ENCODE measurements at regions not wholly inside any gene's neighbourhood (a gene's known extent, or its start where the extent isn't known, plus 50 kb on each side); places are given as distances from the start of the nearest gene placed in this dataset.

- DNase-seq: no peak
- H3K9ac ChIP-seq (ENCODE audit: low read length): no peak overlapping the region
- H3K79me2 ChIP-seq (ENCODE audit: low read length): no peaks in the 10 kb centered on the region
- H3K9me2 ChIP-seq (replicated peaks; ENCODE audit: insufficient read depth, low read length): no peaks in the 10 kb centered on the region
- no peak for TF ChIP-seq EZH2 (optimal IDR thresholded peaks at IDR 0.05; ENCODE audit: low read depth, low read length)
- TF ChIP-seq, protein P1, sequence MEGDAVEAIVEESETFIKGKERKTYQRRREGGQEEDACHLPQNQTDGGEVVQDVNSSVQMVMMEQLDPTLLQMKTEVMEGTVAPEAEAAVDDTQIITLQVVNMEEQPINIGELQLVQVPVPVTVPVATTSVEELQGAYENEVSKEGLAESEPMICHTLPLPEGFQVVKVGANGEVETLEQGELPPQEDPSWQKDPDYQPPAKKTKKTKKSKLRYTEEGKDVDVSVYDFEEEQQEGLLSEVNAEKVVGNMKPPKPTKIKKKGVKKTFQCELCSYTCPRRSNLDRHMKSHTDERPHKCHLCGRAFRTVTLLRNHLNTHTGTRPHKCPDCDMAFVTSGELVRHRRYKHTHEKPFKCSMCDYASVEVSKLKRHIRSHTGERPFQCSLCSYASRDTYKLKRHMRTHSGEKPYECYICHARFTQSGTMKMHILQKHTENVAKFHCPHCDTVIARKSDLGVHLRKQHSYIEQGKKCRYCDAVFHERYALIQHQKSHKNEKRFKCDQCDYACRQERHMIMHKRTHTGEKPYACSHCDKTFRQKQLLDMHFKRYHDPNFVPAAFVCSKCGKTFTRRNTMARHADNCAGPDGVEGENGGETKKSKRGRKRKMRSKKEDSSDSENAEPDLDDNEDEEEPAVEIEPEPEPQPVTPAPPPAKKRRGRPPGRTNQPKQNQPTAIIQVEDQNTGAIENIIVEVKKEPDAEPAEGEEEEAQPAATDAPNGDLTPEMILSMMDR (IDR thresholded peaks at IDR 0.05; ENCODE audit: low read length): no peak
- no peak for TF ChIP-seq EZH2phosphoT487 (IDR thresholded peaks at IDR 0.05; ENCODE audit: low read length)
- no peak overlapping the region for H3K4me3 ChIP-seq (ENCODE audit: low read length)
- H3K36me3 ChIP-seq (replicated peaks; ENCODE audit: insufficient read depth, low read length): no peaks in the 10 kb centered on the region
- no peaks in the 10 kb centered on the region for H3K27me3 ChIP-seq (replicated peaks; ENCODE audit: insufficient read depth, low read length)
- H3K4me2 ChIP-seq (ENCODE audit: low read depth, low read length): no peak overlapping the region
- no peaks in the 10 kb centered on the region for H3K9me3 ChIP-seq (replicated peaks; ENCODE audit: insufficient read depth, low read length)
- H3K27ac ChIP-seq (ENCODE audit: low read length): no peak overlapping the region
- H3F3A ChIP-seq (ENCODE audit: insufficient read depth, low read length): no peaks in the 10 kb centered on the region
- H2AFZ ChIP-seq (ENCODE audit: low read length): no peak overlapping the region
- peaks cover 10% of the 10 kb centered on the region for H3K4me1 ChIP-seq (ENCODE audit: low read length)
- no peaks in the 10 kb centered on the region for H4K20me1 ChIP-seq (ENCODE audit: insufficient read depth, low read length)
Measured at GRCh38 chr7:124647630-124648306, 117.8 kb downstream of the GPR37 start.

DNA sequence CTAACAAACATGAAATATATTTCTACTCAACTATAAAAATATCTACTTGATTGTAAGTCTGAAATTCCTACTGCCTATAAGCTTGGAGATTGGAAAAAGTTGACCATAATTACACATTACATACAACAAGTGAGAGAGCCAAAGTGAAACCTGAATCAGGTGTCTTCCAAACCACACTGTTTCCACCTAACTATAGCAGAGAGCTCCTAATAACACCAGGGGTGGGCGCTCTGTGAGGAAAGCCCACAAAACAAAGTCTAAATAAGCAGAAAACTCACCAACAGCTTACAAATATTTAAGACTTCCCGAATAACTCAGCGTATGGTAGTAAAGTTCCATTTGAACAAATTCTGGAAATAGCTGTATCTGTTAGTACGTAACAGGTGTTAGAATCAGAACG is 119.9 kb downstream of the GPR37 start:
- Histone ChIP-seq H3K4me1 (ENCODE audit: low read length) (peaks cover 10% of the 10 kb centered on the region), H2AFZ (ENCODE audit: low read length) (no peak overlapping the region), H3K4me2 (ENCODE audit: low read depth, low read length) (no peak overlapping the region), H3F3A (ENCODE audit: insufficient read depth, low read length) (no peaks in the 10 kb centered on the region), H3K9me2 (replicated peaks; ENCODE audit: insufficient read depth, low read length) (no peaks in the 10 kb centered on the region), H3K79me2 (ENCODE audit: low read length) (no peaks in the 10 kb centered on the region), H3K9ac (ENCODE audit: low read length) (no peak overlapping the region), H4K20me1 (ENCODE audit: insufficient read depth, low read length) (no peaks in the 10 kb centered on the region), H3K27me3 (replicated peaks; ENCODE audit: insufficient read depth, low read length) (no peaks in the 10 kb centered on the region), H3K36me3 (replicated peaks; ENCODE audit: insufficient read depth, low read length) (no peaks in the 10 kb centered on the region), H3K27ac (ENCODE audit: low read length) (no peak overlapping the region), H3K4me3 (ENCODE audit: low read length) (no peak overlapping the region), H3K9me3 (replicated peaks; ENCODE audit: insufficient read depth, low read length) (no peaks in the 10 kb centered on the region)
- DNase-seq: peak; percentile 50
- TF ChIP-seq EZH2 (optimal IDR thresholded peaks at IDR 0.05; ENCODE audit: low read depth, low read length): no peak
- TF ChIP-seq, protein P1 (IDR thresholded peaks at IDR 0.05; ENCODE audit: low read length): peak; percentile 25

GRCh38 chr7:124643311-124643811 is 122.2 kb downstream of the GPR37 start:
- Histone ChIP-seq H3K9ac (ENCODE audit: low read length) (no peak overlapping the region), H4K20me1 (ENCODE audit: insufficient read depth, low read length) (no peaks in the 10 kb centered on the region), H3K4me3 (ENCODE audit: low read length) (no peak overlapping the region), H3K4me2 (ENCODE audit: low read depth, low read length) (no peak overlapping the region), H3K4me1 (ENCODE audit: low read length) (peaks cover 7% of the 10 kb centered on the region; the same call in 1 of the 2 replicates), H3K9me3 (replicated peaks; ENCODE audit: insufficient read depth, low read length) (no peaks in the 10 kb centered on the region), H2AFZ (ENCODE audit: low read length) (no peak overlapping the region), H3K79me2 (ENCODE audit: low read length) (no peaks in the 10 kb centered on the region), H3F3A (ENCODE audit: insufficient read depth, low read length) (no peaks in the 10 kb centered on the region), H3K36me3 (replicated peaks; ENCODE audit: insufficient read depth, low read length) (no peaks in the 10 kb centered on the region), H3K27me3 (replicated peaks; ENCODE audit: insufficient read depth, low read length) (no peaks in the 10 kb centered on the region), H3K9me2 (replicated peaks; ENCODE audit: insufficient read depth, low read length) (no peaks in the 10 kb centered on the region), H3K27ac (ENCODE audit: low read length) (no peak overlapping the region)
- DNase-seq: no peak
- TF ChIP-seq, protein P1 (IDR thresholded peaks at IDR 0.05; ENCODE audit: low read length): no peak
- TF ChIP-seq EZH2 (optimal IDR thresholded peaks at IDR 0.05; ENCODE audit: low read depth, low read length) (no peak), EZH2phosphoT487 (IDR thresholded peaks at IDR 0.05; ENCODE audit: low read length) (no peak)

Data from MM.1S (cell line).